ENCODE measurements at regions not wholly inside any gene's neighbourhood (a gene's known extent, or its start where the extent isn't known, plus 50 kb on each side); places are given as distances from the start of the nearest gene placed in this dataset.

DNA sequence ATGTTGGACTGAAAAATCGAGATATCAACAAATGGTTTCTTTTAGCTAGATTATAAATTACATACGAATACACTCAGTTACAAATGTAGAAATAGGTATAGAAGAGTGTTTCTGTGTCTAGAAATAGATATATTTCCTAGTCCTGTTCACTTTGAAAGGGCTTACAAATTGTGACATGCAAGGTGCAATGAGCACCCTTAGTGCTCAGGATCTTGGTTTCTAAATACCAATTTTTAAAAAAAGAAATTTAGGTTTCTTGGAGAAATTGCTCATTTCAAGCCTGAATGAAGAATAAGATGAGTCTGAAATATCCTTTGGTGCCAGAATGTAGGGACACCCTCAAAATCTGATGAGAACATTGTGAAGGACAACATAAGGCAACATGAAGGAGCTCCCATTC, 306.0 kb downstream of the CRPPA start:
- TF ChIP-seq, protein P1, sequence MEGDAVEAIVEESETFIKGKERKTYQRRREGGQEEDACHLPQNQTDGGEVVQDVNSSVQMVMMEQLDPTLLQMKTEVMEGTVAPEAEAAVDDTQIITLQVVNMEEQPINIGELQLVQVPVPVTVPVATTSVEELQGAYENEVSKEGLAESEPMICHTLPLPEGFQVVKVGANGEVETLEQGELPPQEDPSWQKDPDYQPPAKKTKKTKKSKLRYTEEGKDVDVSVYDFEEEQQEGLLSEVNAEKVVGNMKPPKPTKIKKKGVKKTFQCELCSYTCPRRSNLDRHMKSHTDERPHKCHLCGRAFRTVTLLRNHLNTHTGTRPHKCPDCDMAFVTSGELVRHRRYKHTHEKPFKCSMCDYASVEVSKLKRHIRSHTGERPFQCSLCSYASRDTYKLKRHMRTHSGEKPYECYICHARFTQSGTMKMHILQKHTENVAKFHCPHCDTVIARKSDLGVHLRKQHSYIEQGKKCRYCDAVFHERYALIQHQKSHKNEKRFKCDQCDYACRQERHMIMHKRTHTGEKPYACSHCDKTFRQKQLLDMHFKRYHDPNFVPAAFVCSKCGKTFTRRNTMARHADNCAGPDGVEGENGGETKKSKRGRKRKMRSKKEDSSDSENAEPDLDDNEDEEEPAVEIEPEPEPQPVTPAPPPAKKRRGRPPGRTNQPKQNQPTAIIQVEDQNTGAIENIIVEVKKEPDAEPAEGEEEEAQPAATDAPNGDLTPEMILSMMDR (conservative IDR thresholded peaks at IDR 0.05 in 1 of 2, IDR thresholded peaks at IDR 0.05 in 1 of 2; ENCODE audit: low read depth in 1 of 2, low read length in 2 of 2), result no peak
- no peak for TF ChIP-seq EZH2 (IDR thresholded peaks at IDR 0.05; ENCODE audit: low read length, missing control alignments)
